Skin epidermis (tissue), 12 donors: ENCODE measurements at regions not wholly inside any gene's neighbourhood (a gene's known extent, or its start where the extent isn't known, plus 50 kb on each side); places are given as distances from the start of the nearest gene placed in this dataset.

ENCODE experiments used
- H3K27ac ChIP-seq, 21 experiments: fragments of 200-600 bp; sonication (generic) in 11 of 21; one replicate each; pipeline ENCODE4 v1.5.0; 2020; ENCODE audit warnings: mild to moderate bottlenecking in 3 of 21, inconsistent platforms in 2 of 21, moderate library complexity in 2 of 21
- H3K4me3 ChIP-seq, 7 experiments: fragments of 200-600 bp; sonication (generic) in 2 of 7; one replicate each; pipeline ENCODE4 v1.5.0; 2020; ENCODE audit warnings: inconsistent platforms in 2 of 7, mild to moderate bottlenecking in 2 of 7, moderate library complexity in 1 of 7

DNA sequence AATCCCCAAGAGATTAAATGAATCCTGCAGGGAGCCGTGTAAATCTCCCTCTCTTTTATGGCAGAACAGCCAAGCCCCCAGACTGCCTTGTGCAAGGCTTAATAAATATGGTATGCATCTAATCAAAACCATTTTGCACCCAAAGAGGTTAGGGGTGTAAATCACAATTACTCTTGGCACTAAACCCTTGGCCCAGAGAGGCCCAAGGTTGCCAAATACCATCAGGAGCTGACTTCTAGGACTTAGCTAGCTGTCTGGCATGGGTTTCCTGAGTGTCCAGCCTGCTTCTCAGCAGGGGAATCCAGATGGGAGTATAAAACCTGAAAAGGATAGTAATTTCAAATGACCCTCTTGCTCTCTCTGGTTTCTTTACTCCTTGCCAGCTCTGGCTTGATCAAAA is 610.4 kb downstream of the MED13L start:
- H3K27ac ChIP-seq, result no peak overlapping the region
- H3K4me3 ChIP-seq, result no peak overlapping the region

DNA sequence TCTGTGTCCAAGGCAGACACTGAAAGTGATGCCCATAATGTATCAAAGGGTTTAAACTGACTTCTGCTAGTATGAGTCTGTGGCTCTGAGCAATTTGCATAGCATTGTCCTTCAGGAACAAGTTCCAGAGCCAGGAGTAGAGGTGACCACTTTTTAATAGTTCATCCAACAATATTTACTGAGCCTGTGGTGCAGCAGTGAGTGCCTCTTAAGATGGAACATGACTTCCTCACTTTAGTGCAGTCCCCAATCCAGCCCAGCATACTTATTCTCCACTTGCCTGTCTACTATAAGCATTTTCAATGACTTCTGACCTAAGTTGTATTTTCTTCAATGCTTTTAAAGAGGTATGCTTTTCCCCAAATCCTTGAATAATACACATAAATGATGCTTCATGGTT is 611.3 kb downstream of the MED13L start:
- no peak overlapping the region for H3K27ac ChIP-seq
- H3K4me3 ChIP-seq, result no peak overlapping the region

DNA sequence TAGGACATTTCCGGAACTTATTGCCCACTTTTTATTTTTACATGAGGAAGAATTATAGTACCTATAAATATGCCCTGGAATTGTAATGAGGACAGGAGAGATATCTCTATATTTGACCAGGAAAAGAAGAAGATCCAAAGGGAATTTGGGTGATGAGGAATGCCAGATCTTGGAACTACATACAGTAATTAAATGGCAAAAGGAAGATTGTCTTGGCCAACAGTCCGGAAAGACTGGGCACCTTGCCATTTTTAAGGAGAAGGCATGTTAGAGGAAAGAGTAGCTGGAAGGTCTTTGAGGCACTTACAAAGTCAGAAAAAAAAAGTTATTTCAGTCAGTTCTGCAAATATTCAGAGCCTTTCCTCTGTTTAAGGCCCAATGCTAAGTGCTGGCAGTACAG is 616.4 kb downstream of the MED13L start:
- H3K27ac ChIP-seq, result no peak overlapping the region

DNA sequence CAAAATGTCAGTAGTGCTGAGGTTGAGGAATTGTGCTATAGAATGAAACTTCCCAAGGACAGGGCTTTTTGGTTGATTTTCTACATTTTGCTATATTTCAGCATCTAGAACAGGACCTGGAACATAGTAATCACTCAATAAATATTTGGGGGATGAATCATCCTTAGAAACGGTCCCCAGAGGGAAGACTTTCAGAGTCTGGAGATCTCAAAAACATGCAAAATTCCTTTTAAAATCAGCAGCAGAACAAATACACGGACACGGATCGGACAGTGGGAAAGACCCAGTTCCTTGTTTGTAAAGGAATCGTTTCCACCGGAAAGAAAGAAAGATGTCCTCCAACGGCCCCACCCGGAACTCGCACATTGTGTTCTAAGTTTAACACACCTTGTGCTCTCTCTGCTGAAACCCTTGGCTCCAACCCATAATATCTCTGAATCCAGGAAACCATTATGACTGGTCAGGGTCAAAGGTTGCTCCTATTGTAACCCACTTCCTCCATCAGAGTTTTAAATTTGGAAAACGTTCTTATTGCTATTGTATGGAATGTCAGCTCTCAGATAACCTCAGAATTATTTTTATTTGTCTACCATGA is 617.2 kb downstream of the MED13L start:
- Histone ChIP-seq H3K4me3 (no peak overlapping the region), H3K27ac (no peak overlapping the region)

More for the DNA sequence above, 616.4 kb downstream of the MED13L start:
- H3K4me3 ChIP-seq, result no peak overlapping the region

DNA sequence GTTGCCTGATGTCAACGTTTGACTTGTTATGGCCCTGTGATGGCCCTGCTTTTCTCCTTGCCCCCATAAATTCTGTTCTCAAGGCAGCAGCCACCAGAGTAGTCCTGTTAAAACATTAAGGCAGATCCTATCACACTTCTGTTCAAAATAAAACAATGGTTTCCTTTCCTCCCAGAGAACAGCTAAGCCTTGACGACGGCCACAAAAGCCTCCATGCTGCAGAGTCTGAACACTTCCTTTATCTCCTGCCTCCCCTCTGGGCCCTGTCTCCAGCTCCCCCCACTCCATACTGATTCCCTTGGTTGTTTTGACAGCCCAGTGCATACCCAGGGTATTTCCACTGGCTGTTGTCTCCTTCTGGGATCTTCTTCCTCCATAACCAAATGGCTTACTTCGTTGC is 618.1 kb downstream of the MED13L start:
- Histone ChIP-seq H3K4me3 (no peak overlapping the region), H3K27ac (no peak overlapping the region)

DNA sequence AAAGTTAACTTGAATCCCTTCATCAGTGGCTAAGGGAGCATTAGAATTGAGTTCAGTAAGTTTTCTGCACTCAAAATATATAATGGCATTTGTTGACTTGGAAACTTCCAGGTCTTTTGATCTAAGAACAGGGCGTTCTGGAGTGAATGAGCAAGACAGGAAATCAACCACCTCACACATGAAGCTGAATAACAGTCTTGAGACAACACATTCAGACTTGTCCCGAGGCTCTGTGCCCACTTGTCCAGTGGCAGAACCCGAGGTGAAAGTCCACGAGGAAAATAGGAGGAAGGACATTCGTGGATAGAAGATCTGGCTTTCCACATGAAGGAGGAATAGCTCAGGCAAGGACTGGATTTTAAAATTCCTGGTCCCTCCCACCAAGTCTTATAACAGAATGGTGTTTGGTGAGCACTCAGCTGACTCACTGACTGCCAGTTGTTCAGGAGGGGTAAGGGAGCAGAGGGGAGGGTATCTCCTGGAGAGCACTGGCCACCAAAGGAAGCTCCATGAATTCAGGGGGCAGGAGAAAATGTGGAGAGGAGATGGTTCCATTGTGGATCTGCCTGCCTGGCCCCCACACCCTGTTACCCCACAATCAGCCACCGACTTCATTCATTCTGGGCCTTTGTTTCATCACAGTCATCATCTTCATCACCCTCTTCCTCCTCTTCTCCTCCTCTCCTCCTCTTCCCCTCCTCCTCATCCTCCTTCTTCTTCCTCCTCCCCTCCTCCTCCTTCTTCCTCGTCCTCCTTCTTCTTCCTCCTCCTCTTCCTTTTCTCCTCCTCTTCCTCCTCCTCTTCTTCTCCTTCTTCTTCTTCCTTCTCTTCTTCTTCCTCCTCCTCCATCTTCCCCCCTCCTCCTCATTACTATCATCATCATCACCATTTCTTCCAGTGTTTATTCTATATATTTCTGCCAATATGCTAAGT is 620.1 kb downstream of the MED13L start:
- Histone ChIP-seq H3K27ac (no peak overlapping the region), H3K4me3 (no peak overlapping the region)

DNA sequence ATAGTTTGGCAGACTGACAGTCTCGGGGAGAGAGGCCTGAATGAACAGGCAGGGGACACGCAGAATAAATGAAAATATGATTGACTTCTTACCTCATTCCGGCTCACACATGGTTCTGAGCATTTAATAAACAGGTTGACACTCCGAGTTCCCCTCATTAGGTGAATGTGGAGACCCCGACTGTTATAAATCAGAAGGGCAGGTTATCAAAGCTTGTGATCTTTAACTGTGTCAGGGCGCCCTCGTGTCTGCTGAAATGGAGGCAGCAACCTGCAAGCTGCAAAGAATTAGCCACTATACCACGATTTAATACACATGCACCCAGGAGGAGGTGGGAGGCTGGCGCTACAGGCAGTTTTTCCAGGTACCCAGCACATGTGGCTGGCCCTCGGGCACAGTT is 627.5 kb downstream of the MED13L start:
- no peak overlapping the region for H3K4me3 ChIP-seq
- no peak overlapping the region for H3K27ac ChIP-seq

DNA sequence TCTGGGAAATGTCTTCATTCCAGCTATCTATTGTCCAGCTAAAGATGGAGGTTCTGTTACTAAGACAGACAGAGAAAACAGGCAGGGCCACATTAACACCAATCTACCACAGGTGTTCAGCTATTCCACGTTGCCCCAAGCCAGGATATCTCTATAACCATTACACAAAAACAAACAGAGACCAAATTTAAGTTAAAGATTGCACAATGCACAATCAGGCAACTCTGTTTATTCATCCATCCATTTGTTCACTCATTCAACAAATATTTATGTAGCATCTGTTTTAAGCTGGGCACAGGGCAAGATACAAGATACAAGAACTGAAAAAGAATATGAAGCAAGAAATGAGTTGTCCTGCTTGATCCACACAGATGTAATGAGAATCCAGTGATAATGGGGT is 629.0 kb downstream of the MED13L start:
- Histone ChIP-seq H3K27ac (no peak overlapping the region), H3K4me3 (no peak overlapping the region)

DNA sequence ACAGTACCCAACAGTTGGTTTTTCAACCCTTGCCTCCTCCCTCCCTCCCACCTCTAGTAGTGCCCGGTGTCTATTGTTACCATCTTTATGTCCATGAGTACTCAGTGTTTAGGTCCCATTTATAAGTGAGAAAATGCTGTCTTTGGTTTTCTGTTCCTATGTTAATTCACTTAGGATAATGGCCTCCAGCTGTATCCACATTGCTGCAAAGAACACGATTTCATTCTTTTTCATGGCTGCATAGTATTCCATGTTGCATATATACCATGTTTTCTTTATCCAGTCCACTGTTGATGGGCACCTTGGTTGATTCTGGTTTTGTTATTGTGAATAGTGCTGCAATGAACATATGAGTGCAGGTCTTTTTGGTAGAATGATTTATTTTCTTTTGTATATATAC is 631.3 kb downstream of the MED13L start:
- Histone ChIP-seq H3K4me3 (no peak overlapping the region), H3K27ac (no peak overlapping the region)

DNA sequence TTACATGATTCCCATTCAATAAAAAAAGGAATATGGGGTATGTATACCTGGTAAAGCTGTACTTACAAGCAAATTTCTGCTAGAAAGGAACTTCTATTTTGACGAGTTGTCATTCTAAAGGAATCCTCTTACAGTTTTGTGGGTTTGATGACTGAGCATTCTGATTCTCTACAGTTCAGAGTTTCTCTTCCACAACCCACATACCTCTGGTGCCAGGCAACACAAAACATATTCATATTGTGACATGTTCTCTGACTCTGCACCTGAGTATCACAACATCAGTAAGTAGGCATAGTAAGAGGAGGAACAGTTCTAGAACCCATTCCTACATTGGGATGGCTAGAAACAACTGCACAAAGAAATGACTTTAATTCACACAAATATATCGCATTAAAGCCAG is 636.6 kb downstream of the MED13L start:
- H3K4me3 ChIP-seq, result no peak overlapping the region
- no peak overlapping the region for H3K27ac ChIP-seq

DNA sequence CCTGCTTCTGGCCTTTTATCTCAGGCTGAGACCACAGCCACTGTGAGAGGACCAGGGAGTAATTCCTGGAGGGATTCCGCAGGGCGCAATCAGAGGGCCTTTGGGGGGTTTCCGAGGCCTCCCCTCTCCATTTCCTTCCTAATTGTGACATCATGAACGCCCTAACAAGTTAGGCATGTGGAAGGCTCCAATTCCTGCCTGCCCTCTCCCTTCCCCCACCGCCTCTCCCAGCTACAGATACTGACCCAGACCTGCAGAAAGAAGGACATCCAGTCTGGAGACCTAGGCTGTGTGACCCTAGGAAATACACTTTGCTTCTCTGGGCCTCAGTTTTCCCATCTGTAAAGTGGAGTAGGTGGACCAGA is 637.9 kb downstream of the MED13L start:
- Histone ChIP-seq H3K27ac (no peak overlapping the region), H3K4me3 (no peak overlapping the region)

DNA sequence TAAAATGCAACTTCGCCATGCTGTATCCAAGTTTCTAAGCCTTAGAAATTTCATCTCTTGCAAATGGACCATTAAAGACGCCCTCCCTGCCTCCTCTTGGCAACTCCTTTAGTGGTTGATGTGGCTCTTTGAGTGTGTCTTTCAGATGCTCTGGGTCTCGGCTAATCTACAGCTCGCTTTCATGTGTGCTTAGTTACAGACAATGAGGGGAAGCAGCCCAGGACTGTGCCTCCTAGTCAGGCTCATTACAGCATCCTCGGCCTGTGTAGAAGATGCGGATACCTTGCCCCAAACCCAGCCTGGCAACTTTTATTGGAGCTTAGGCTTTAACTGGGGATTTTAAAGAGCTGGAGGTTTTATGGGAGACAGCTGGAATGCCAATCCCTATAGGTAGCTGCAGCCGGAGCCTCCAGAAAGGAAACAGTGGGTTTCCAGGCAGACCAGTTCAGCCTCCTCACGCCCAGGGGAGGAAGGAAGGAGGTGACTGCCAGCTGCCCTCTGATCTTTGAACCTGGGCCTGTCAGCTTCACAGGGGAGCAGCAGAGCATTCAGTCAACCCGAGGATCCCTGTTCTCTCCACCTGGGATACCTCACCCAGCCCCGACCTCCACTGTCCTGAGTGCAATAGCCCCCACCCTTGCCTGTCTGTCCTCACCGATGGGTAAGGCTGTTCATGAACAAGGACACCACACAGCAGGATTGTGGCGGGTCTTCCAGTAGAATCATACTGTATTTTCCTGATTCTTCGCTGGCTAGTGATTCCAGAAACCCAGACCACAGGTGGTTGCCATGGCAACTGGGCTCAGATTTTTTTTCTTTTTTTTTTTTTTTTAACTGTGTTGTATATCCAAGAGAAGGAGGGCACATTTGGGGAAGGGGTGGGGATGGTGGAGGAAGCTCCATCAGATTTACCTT is 638.5 kb downstream of the MED13L start:
- Histone ChIP-seq H3K27ac (no peak overlapping the region), H3K4me3 (no peak overlapping the region)

DNA sequence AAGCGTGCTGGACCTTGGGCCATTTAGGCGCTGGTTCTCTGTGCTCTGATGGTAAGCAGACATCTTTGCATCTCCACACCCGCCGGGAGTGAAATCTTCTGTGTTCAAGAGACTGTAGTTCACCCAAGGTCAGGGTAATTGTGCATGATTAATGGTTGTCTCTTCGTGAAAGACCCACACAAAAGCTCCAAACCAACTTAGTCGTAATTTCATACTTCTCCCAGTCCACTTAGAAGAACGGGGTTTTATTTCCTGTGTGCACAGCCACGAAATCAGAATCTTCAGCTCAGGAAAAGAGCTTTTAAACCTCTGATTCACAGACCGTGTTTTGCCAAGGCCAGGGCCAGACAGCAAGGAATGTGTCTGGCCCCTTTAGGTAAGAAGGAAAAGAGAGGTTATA is 640.9 kb downstream of the MED13L start:
- H3K27ac ChIP-seq, result no peak overlapping the region
- no peak overlapping the region for H3K4me3 ChIP-seq

DNA sequence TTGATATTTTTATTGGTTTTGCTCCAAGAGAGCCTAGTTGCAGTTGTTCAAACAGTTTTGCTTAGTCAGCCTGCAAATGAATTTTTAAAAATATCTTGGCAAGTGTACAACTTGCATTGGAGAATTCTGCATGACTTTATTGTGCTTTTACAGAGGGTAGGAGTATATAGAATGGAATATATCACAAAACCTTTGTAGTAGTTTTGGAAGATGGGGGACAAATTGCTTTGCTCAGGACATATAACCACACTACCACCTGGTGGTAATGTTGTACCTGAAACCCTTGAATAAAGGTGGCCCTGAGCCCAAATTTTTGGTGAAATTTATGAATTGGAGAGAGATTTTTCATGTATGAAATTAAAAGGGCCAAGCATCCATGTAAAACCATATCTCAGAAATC is 645.2 kb downstream of the MED13L start:
- no peak overlapping the region for H3K27ac ChIP-seq

DNA sequence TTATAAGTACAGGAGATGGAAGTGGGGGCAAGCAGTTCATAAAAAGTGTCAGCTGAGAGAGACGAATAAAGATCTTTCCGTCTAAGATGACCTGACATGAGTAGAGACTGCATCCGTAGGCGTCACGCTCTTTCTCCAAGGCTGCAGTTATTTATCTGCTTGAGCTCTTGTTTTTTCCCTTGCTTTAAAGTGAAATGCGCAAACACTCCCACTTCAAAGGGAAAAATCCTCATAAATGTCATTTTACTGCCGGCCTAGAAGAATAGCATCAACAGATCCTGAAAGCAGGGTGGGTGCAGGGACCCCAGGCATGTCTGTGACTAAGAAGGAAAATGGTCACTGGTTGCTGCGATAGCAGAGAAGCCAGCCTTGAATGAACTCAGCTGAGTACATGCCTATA is 647.4 kb downstream of the MED13L start:
- no peak overlapping the region for H3K4me3 ChIP-seq

More for the DNA sequence above, 645.2 kb downstream of the MED13L start:
- no peak overlapping the region for H3K4me3 ChIP-seq

DNA sequence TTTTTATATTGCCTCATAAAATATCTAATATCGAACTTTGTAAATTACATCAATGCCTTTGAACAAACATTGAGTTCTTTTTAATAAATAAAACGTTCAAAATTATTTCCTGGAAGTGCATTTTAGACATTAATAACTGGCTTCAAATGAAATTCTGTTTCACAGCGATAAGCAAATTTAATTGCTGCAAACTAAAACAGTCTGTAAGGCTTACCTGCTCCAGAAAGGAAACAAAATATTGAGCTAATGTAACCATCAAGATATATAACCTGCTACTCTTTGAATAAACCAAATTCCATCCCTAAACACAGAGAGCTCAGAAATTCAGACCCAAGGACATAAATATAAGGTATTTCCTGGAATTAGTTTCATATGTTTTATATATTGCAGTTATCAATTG is 651.3 kb downstream of the MED13L start:
- Histone ChIP-seq H3K4me3 (no peak overlapping the region), H3K27ac (no peak overlapping the region)

More for the DNA sequence above, 647.4 kb downstream of the MED13L start:
- H3K27ac ChIP-seq, result no peak overlapping the region

DNA sequence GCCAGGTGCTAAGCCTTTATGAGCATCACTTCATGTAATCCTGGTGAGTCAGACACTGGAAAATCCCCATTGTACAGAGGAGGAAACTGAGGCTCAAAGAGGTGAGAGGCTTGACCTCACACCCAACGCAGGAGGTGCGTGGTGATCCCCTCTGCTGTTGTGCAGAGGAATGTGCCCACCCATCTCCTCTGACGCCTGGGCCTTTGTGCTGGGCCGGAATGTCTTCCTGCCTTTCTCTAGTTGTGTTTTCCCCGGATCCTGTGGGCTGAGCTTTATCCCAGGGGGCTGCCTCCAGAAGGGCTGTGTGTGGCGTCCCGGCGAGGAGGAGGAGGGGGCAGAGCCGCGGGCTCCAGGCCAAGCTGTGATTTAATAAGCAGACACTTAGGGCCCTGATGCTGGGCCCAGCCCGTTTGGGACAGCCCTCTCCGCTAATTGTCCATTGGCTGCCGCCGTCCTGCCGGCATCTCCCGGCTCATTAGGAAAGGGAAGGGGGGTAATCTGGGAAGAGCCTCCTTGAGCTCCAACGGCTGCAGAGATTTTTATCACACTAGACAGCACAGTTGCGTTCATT is 653.6 kb downstream of the MED13L start:
- Histone ChIP-seq H3K4me3 (no peak overlapping the region), H3K27ac (no peak overlapping the region)

DNA sequence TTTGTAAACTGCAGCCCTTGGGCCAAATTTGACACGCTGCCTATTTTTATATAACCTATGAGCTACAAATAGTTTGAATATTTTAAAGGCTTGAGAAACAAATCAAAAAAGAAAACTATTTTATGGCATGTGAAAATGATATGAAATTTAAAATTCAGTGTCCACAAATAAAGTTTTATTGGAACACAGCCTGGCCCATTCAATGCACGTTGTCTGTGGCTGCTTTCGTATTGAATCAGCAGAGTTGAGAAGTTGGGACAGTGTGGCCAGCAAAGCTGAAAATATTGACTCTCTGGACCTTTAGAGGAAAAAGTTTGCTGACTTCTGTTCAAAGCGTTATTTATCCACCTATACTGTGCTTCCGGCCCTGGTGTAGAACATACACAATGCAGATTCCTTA is 654.2 kb downstream of the MED13L start:
- no peak overlapping the region for H3K4me3 ChIP-seq
- H3K27ac ChIP-seq, result no peak overlapping the region

DNA sequence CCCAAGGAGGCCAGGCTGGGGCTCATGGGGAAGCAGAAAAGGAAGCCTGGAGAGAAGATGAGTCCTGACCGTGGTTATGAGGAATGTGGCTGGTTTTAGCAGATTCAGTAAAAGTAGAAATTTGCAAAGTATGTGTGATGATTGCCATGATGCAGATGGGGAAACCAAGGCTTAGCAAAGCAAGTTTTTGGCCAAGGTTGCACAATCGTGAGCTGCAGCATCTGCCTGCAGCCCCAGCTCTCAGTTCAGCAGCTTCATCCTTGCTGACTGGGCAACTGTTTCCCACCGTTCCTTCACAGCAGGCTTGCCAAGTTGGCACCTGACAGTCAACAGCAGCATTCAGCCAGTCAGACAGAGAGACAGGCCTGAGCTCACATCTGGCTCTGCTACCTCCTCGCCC is 656.7 kb downstream of the MED13L start:
- no peak overlapping the region for H3K27ac ChIP-seq
- no peak overlapping the region for H3K4me3 ChIP-seq

DNA sequence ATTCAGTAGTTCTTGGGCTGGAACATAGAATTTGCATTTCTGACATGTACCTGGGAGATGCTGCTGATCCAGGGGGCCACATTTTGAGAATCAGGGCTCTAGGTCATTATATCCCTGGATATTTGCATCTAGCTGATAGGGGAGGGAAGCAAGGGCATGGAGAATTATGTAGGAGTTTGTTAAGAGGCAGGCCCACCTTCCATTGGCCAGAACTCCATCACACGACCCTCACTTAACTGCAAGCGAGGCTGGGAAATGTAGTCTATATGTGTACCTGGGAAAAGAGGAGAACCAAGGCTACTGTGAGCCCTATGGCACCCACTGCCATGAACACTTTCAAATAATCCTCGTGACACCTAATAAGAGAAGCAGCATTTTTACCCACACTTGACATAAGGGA is 657.6 kb downstream of the MED13L start:
- H3K4me3 ChIP-seq, result no peak overlapping the region
- H3K27ac ChIP-seq, result no peak overlapping the region
